ENCODE measurements at regions not wholly inside any gene's neighbourhood (a gene's known extent, or its start where the extent isn't known, plus 50 kb on each side); places are given as distances from the start of the nearest gene placed in this dataset.
"Not testable (repeated sequence)": the region's sequence is repeated elsewhere in the genome, so short reads cannot be mapped to it uniquely, and the experiment has no call there.

DNA sequence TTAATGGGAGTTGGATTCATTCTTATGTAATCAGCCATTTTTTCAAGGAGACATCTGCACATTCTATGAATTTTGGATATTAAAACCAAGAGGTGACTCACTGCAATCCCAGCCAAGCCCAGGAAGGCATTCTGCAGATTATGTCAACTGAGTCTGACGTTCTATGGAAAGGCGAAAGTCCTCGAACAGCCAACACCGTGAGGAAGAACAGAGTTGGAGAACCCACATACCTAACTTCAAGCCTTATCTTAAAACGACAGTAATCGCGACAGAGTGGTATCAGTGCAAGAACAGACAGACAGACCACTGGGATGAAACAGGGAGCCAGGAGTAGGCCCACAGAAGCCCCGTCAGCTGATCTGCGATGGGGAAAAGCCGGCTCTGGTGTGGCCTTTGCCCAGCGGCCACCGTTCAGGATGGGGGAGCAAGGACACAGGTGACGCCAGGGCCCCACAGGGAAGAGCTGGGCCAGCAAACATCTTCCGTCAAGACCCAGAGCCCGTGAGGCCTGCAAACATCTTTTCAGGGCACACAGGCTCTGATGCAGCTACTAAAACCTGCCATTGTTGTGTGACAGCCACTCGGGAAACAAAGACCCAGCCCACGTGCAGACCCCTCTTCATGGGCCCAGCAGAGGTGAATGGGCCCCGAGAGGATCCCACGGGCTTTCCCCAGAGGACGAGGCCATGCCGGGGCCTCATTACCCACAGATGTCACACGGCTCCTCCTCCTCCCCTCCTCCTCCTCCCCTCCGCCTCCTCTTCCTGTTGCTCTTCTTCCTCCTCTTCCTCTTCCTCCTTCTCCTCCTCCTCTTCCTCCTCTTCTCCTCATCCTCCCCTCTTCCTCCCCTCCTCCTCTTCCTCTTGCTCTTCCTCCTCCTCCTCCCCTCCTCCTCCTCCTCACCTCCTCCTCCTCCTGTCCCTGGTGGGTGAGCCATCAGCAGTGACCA is 277.6 kb downstream of the ADGRD1 start:
- H2AFZ ChIP-seq (ENCODE audit: low read length, unreplicated experiment): no peak overlapping the region
- no peaks in the 10 kb centered on the region for H3K36me3 ChIP-seq (ENCODE audit: insufficient read depth, low read length)
- no peaks in the 10 kb centered on the region for H3K27me3 ChIP-seq (ENCODE audit: insufficient read depth, low read length)
- no peak overlapping the region for H3K27ac ChIP-seq (ENCODE audit: low read depth, low read length)
- no peaks in the 10 kb centered on the region for H3K4me1 ChIP-seq (ENCODE audit: control insufficient read depth, insufficient read depth, low read length, unreplicated experiment)
- no peak overlapping the region for H3K4me3 ChIP-seq (ENCODE audit: low read depth, low read length)
- no peaks in the 10 kb centered on the region for H3K79me2 ChIP-seq (ENCODE audit: control insufficient read depth, insufficient read depth, low read length, unreplicated experiment)

- Histone ChIP-seq H3K27me3 (ENCODE audit: insufficient read depth, low read length) (no peaks in the 10 kb centered on the region), H3K27ac (ENCODE audit: low read depth, low read length) (no peak overlapping the region), H3K36me3 (ENCODE audit: insufficient read depth, low read length) (no peaks in the 10 kb centered on the region), H3K4me1 (ENCODE audit: control insufficient read depth, insufficient read depth, low read length, unreplicated experiment) (no peaks in the 10 kb centered on the region), H3K79me2 (ENCODE audit: control insufficient read depth, insufficient read depth, low read length, unreplicated experiment) (no peaks in the 10 kb centered on the region), H2AFZ (ENCODE audit: low read length, unreplicated experiment) (no peak overlapping the region), H3K4me3 (ENCODE audit: low read depth, low read length) (no peak overlapping the region)
Measured at GRCh38 chr12:131232036-131232435, 278.3 kb downstream of the ADGRD1 start.

DNA sequence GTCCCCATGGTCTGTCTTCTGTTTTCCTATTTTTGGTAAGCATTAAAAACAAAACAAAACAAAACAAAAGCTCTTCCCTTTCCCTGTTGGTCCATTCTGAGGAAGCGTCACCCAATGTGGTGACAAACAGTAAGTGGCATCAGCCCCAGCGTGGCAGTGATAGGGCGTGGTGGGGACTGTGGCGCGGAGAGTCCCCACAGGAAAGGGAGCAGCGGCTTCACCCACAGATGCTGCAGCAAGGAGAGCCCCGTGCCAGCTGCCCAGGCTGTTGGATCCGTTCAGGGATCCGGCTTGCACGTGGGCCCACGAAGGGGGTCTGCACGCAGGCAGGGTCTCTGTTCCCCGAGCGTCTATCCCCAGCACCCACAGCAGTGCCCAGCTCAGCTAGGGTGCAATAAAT is 279.2 kb downstream of the ADGRD1 start:
- not testable (repeated sequence) for H3K36me3 ChIP-seq (ENCODE audit: insufficient read depth, low read length); H3K27ac ChIP-seq (ENCODE audit: low read depth, low read length); H3K27me3 ChIP-seq (ENCODE audit: insufficient read depth, low read length); H3K4me1 ChIP-seq (ENCODE audit: control insufficient read depth, insufficient read depth, low read length, unreplicated experiment); H3K79me2 ChIP-seq (ENCODE audit: control insufficient read depth, insufficient read depth, low read length, unreplicated experiment); H2AFZ ChIP-seq (ENCODE audit: low read length, unreplicated experiment); H3K4me3 ChIP-seq (ENCODE audit: low read depth, low read length)

- not testable (repeated sequence) for H3K27ac ChIP-seq (ENCODE audit: low read depth, low read length); H3K79me2 ChIP-seq (ENCODE audit: control insufficient read depth, insufficient read depth, low read length, unreplicated experiment); H3K4me1 ChIP-seq (ENCODE audit: control insufficient read depth, insufficient read depth, low read length, unreplicated experiment); H3K27me3 ChIP-seq (ENCODE audit: insufficient read depth, low read length); H2AFZ ChIP-seq (ENCODE audit: low read length, unreplicated experiment); H3K4me3 ChIP-seq (ENCODE audit: low read depth, low read length); H3K36me3 ChIP-seq (ENCODE audit: insufficient read depth, low read length)
Measured at GRCh38 chr12:131233850-131234789, 280.4 kb downstream of the ADGRD1 start.

DNA sequence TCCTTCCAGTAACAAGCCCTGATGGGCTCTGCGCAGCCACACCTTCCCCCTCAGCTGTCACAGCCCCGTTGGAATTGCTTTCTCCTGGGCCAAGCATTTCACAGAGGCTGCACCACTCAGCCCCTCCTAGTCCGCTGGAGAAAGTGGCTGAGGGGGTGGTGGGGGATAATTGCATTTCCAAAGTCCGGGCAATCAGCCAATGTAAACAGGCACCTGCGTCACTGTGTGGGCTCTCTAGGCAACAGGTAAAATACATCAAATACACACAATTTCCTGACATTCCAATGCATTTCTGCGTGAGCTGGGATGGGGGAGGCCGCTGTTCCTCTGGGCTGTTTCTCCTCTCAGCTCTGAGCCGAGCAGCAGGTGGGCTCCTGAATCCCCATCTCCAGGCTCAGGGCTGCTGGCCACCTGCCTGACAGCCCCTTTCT is 281.1 kb downstream of the ADGRD1 start:
- H3K36me3 ChIP-seq (ENCODE audit: insufficient read depth, low read length); H3K27ac ChIP-seq (ENCODE audit: low read depth, low read length); H3K79me2 ChIP-seq (ENCODE audit: control insufficient read depth, insufficient read depth, low read length, unreplicated experiment); H3K4me1 ChIP-seq (ENCODE audit: control insufficient read depth, insufficient read depth, low read length, unreplicated experiment); H3K27me3 ChIP-seq (ENCODE audit: insufficient read depth, low read length); H3K4me3 ChIP-seq (ENCODE audit: low read depth, low read length); H2AFZ ChIP-seq (ENCODE audit: low read length, unreplicated experiment): not testable (repeated sequence)

- H2AFZ ChIP-seq (ENCODE audit: low read length, unreplicated experiment): no peak overlapping the region
- no peaks in the 10 kb centered on the region for H3K79me2 ChIP-seq (ENCODE audit: control insufficient read depth, insufficient read depth, low read length, unreplicated experiment)
- no peaks in the 10 kb centered on the region for H3K36me3 ChIP-seq (ENCODE audit: insufficient read depth, low read length)
- no peaks in the 10 kb centered on the region for H3K4me1 ChIP-seq (ENCODE audit: control insufficient read depth, insufficient read depth, low read length, unreplicated experiment)
- H3K4me3 ChIP-seq (ENCODE audit: low read depth, low read length): no peak overlapping the region
- H3K27me3 ChIP-seq (ENCODE audit: insufficient read depth, low read length): no peaks in the 10 kb centered on the region
- no peak overlapping the region for H3K27ac ChIP-seq (ENCODE audit: low read depth, low read length)
Measured at GRCh38 chr12:131235871-131236271, 282.2 kb downstream of the ADGRD1 start.

- Histone ChIP-seq H2AFZ (ENCODE audit: low read length, unreplicated experiment) (no peak overlapping the region), H3K79me2 (ENCODE audit: control insufficient read depth, insufficient read depth, low read length, unreplicated experiment) (no peaks in the 10 kb centered on the region), H3K27ac (ENCODE audit: low read depth, low read length) (no peak overlapping the region), H3K4me3 (ENCODE audit: low read depth, low read length) (no peak overlapping the region), H3K36me3 (ENCODE audit: insufficient read depth, low read length) (no peaks in the 10 kb centered on the region), H3K4me1 (ENCODE audit: control insufficient read depth, insufficient read depth, low read length, unreplicated experiment) (no peaks in the 10 kb centered on the region), H3K27me3 (ENCODE audit: insufficient read depth, low read length) (no peaks in the 10 kb centered on the region)
Measured at GRCh38 chr12:131239384-131240094, 285.8 kb downstream of the ADGRD1 start.

DNA sequence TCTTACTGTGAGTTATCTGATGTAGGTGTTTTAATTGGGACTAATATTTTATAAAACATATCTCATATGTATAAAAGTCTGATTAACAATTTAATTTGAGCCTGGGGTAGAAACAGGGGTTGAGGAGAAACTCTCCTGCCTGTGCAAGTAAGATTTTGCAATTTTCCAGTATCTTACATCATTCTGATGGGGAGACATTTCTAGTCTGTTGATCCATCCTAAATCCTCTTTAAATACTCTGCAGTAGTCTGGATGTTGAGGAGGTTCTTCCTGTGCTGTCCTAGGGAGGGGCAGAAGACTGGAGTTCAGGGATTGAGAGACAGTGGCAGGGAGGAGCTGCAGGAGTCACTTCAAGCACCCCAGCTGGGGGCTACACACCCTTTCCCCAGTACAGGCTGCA is 287.8 kb downstream of the ADGRD1 start:
- Histone ChIP-seq H3K4me1 (ENCODE audit: control insufficient read depth, insufficient read depth, low read length, unreplicated experiment) (no peaks in the 10 kb centered on the region), H3K79me2 (ENCODE audit: control insufficient read depth, insufficient read depth, low read length, unreplicated experiment) (no peaks in the 10 kb centered on the region), H3K36me3 (ENCODE audit: insufficient read depth, low read length) (no peaks in the 10 kb centered on the region), H3K27ac (ENCODE audit: low read depth, low read length) (no peak overlapping the region), H3K27me3 (ENCODE audit: insufficient read depth, low read length) (no peaks in the 10 kb centered on the region), H2AFZ (ENCODE audit: low read length, unreplicated experiment) (no peak overlapping the region), H3K4me3 (ENCODE audit: low read depth, low read length) (no peak overlapping the region)

DNA sequence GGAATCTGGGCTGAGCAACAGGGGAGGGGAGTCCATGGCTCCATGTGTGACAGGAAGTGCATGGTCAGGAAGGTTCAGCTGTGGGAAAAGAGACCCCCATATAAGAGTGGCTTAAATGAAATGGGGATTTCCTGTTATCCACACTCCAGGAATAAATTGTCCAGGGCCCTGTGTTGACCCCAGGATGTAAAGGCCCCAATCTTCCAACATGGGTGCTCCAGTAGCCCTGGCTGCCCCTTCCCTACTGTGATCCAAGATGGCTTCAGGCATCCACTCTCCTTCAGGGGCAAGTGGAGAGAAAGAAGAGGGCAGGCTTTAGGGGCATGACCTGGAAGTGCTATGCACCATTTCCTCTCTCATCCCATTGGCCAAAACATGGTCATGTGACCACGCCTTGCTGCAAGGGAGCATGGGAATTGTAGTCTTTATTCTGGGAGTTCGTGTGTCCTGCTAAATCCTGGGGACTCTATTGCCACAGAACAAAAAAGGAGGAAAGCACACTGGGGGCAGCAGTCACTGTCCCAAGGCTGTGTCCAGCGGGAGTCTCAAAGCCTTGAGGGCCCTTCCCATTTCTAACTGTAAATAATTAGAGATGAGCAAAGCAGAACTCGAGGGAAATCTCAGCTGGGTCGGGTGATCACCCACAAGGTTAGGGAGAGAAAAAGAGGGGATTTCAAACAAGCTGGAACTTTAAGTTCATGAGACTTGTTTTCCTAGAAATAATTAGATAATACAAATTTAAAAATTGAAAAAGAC is 289.2 kb downstream of the ADGRD1 start:
- Histone ChIP-seq H3K79me2 (ENCODE audit: control insufficient read depth, insufficient read depth, low read length, unreplicated experiment) (no peaks in the 10 kb centered on the region), H3K36me3 (ENCODE audit: insufficient read depth, low read length) (no peaks in the 10 kb centered on the region), H3K4me1 (ENCODE audit: control insufficient read depth, insufficient read depth, low read length, unreplicated experiment) (no peaks in the 10 kb centered on the region), H3K4me3 (ENCODE audit: low read depth, low read length) (no peak overlapping the region), H2AFZ (ENCODE audit: low read length, unreplicated experiment) (no peak overlapping the region), H3K27ac (ENCODE audit: low read depth, low read length) (no peak overlapping the region), H3K27me3 (ENCODE audit: insufficient read depth, low read length) (no peaks in the 10 kb centered on the region)

DNA sequence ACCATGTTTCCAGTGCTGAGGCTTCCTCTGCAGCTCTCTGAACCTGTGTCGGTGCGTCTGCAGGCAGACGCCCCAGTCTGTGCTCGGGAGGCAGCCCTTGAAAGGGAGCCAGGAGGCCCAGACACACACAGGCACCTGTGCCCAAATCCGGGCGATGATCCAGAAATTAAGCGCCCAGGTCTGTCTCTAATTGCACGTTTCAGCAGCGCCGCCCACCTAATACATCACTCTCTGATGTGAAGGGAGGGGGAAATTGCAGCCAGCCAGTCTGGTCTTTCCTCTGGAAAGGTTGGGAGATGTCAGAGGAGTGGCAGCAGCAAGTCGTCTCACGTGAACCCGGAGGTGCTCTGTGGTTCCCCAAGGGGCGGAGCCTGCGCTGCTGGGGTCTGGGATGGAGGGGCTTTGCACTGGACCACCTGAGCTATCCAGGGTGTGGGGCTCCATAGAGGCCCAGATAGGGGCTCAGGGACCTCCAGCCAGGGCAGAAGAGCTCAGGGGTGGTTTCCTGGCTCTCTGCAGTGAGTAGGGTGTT is 290.5 kb downstream of the ADGRD1 start:
- not testable (repeated sequence) for H3K4me1 ChIP-seq (ENCODE audit: control insufficient read depth, insufficient read depth, low read length, unreplicated experiment); H3K27me3 ChIP-seq (ENCODE audit: insufficient read depth, low read length); H3K79me2 ChIP-seq (ENCODE audit: control insufficient read depth, insufficient read depth, low read length, unreplicated experiment); H3K4me3 ChIP-seq (ENCODE audit: low read depth, low read length); H3K36me3 ChIP-seq (ENCODE audit: insufficient read depth, low read length); H3K27ac ChIP-seq (ENCODE audit: low read depth, low read length); H2AFZ ChIP-seq (ENCODE audit: low read length, unreplicated experiment)

All from ACC112 (cell line).